Psoas muscle (tissue), 7 donors: ENCODE measurements at regions not wholly inside any gene's neighbourhood (a gene's known extent, or its start where the extent isn't known, plus 50 kb on each side); places are given as distances from the start of the nearest gene placed in this dataset.

Experiments used
- ATAC-seq, 4 donors: fragments of 200-7000 bp; cut with Tn5 transposase; one replicate each; pipeline ENCODE4 v1.9.1; 2020; ENCODE audit warnings: moderate library complexity in 3 of 4, mild to moderate bottlenecking in 2 of 4
- DNase-seq, 2 donors: peaks; one replicate each; pipeline ENCODE4 v3.0.0-alpha.2; 2020
- H3K27ac ChIP-seq: fragments of 200-600 bp; one replicate; pipeline ENCODE4 v1.8.0; 2022
- H3K27me3 ChIP-seq, 3 donors: fragments of 200-600 bp in 1 of 3; one replicate each; pipeline versions ENCODE4 v1.6.1 to v1.8.0; 2013 to 2022; ENCODE audit warnings: low read length in 2 of 3, mild to moderate bottlenecking in 2 of 3, moderate library complexity in 1 of 3; ENCODE audit not compliant: insufficient read depth in 3 of 3
- H3K36me3 ChIP-seq, 2 donors: fragments of 200-600 bp in 1 of 2; one replicate each; pipeline versions ENCODE4 v1.6.1 to v1.8.0; 2013 to 2022; ENCODE audit warnings: low read depth in 1 of 2, mild to moderate bottlenecking in 1 of 2, moderate library complexity in 1 of 2; ENCODE audit not compliant: insufficient read depth in 1 of 2
- H3K4me1 ChIP-seq: fragments of 200-600 bp; one replicate; pipeline ENCODE4 v1.8.0; 2022
- H3K4me3 ChIP-seq: fragments of 200-600 bp; one replicate; pipeline ENCODE4 v1.8.0; 2022; ENCODE audit warnings: mild to moderate bottlenecking
- H3K9me3 ChIP-seq: fragments of 200-600 bp; one replicate; pipeline ENCODE4 v1.8.0; 2022
- CTCF ChIP-seq: fragments of 200-600 bp; IDR thresholded peaks from one replicate; pipeline ENCODE4 v1.8.0; 2022; ENCODE audit warnings: antibody characterized with exemption
- WGBS, 3 donors: extraction: QIAGEN DNeasy Blood & Tissue Kit; methylation state at CpG; one replicate each; pipeline versions ENCODE4 v1.1.6 to v1.1.7; 2013; 5-methylcytosine and 5-hydroxymethylcytosine counted together
- intact Hi-C, 2 donors: fragments of 100-400 bp; cut with DNase I; formaldehyde crosslinking; loops; one replicate each; pipeline versions ENCODE4 v1.11.0 to v1.14.2; 2022
- donor health status: healthy with polysubstance abuse.
- donor health status: DM: no; HTN: no; CAD: no; lungs with moderate emphysema.
- donor health status: Bipolar disorder and iron deficiency.
- donor health status: healthy.
- donor health status: DM: yes; HTN: yes; CAD: no.
- donor health status: DM: no; HTN: no; CAD: no.
- donor health status: DM: yes; HTN: yes; CAD: no.

DNA sequence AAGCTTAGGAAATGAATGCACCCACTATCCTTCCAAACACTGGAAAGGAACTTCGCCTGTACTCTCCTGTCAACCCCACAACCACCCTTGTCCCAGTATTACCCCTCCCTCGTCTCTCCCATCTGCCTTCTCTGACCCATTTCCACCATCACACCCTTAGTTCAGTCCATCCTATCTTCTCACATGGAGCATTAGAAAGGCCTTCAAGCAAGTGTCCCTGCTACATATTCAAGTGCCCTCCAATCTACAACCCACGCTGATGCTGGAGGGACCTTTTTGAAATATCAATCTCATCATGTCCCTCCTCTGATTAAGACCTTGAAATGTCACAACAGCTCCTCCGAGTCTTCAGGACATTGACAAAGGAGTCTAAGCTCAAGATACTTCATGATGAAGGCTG is 133.8 kb upstream of the CCL2 start:
- Histone ChIP-seq H3K27me3 (peaks cover 0 to 29% (median 6%) of the 10 kb centered on the region in 3 donors), H3K4me3 (no peak overlapping the region), H3K4me1 (no peaks in the 10 kb centered on the region), H3K36me3 (no peaks in the 10 kb centered on the region), H3K27ac (no peak overlapping the region), H3K9me3 (no peaks in the 10 kb centered on the region)
- no peak for DNase-seq
- TF ChIP-seq CTCF = no peak
- WGBS, 3 donors = 74 to 81% (median 79%) methylated on average over 4 of the region's 4 CpGs
- intact Hi-C loops = no loop called here
- ATAC-seq = no peak

GRCh38 chr17:34122515-34122914 is 132.6 kb upstream of the CCL2 start:
- intact Hi-C loops = no loop called here
- no peak overlapping the region for H3K4me3 ChIP-seq
- no peak for TF ChIP-seq CTCF
- H3K36me3 ChIP-seq = no peaks in the 10 kb centered on the region
- WGBS, 3 donors = 62 to 83% (median 75%) methylated on average over 2 of the region's 2 CpGs
- DNase-seq = no peak
- H3K4me1 ChIP-seq = no peaks in the 10 kb centered on the region
- no peak overlapping the region for H3K27ac ChIP-seq
- ATAC-seq = no peak
- H3K27me3 ChIP-seq = peaks cover 2 to 31% (median 6%) of the 10 kb centered on the region in 3 donors
- no peaks in the 10 kb centered on the region for H3K9me3 ChIP-seq

- 86 to 89% (median 86%) methylated on average over 6 of the region's 6 CpGs for WGBS, 3 donors
- H3K27me3 ChIP-seq = peaks cover 2 to 41% (median 4%) of the 10 kb centered on the region in 3 donors
- no peak for ATAC-seq
Measured at GRCh38 chr17:34125010-34125409, 130.1 kb upstream of the CCL2 start.

GRCh38 chr17:34125921-34126320 is 129.2 kb upstream of the CCL2 start:
- 85 to 94% (median 87%) methylated on average over 3 of the region's 3 CpGs for WGBS, 3 donors
- ATAC-seq (no peak), DNase-seq (no peak)
- no peak for TF ChIP-seq CTCF
- H3K27ac ChIP-seq = no peak overlapping the region
- H3K27me3 ChIP-seq = peaks cover 0 to 41% (median 2%) of the 10 kb centered on the region in 3 donors
- intact Hi-C loops = no loop called here
- H3K36me3 ChIP-seq = no peaks in the 10 kb centered on the region
- H3K4me3 ChIP-seq = no peak overlapping the region
- no peaks in the 10 kb centered on the region for H3K4me1 ChIP-seq
- no peaks in the 10 kb centered on the region for H3K9me3 ChIP-seq

More at GRCh38 chr17:34125010-34125409, 130.1 kb upstream of the CCL2 start:
- DNase-seq = no peak
- Histone ChIP-seq H3K27ac (no peak overlapping the region), H3K36me3 (no peaks in the 10 kb centered on the region), H3K4me1 (no peaks in the 10 kb centered on the region), H3K4me3 (no peak overlapping the region), H3K9me3 (no peaks in the 10 kb centered on the region)
- no peak for TF ChIP-seq CTCF
- intact Hi-C loops = no loop called here

DNA sequence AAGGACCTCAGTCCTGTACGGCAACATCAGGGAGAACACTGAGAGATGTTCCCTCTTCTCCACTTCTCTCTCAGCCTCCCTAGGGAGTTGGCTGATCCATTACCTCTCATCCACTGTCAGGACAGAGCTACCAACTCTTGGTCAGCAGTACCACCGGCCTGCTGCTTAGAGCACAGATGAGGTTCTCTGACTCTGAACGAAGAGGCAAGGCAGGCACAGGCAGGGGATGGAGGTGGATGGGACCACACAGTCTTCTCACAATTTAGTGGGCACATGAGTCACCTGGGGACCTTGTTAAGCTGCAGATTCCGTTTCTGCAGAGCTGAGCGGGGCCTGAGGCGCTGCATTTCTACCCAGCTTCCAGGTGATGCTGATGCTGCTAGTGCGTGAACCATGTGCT is 128.6 kb upstream of the CCL2 start:
- WGBS, 3 donors = 76 to 86% (median 77%) methylated on average over 7 of the region's 7 CpGs
- ATAC-seq = no peak
- Histone ChIP-seq H3K4me3 (no peak overlapping the region), H3K36me3 (no peaks in the 10 kb centered on the region), H3K27me3 (peaks cover 0 to 36% (median 2%) of the 10 kb centered on the region in 3 donors), H3K4me1 (no peaks in the 10 kb centered on the region), H3K27ac (no peak overlapping the region), H3K9me3 (no peaks in the 10 kb centered on the region)
- intact Hi-C loops = no loop called here
- TF ChIP-seq CTCF = no peak
- no peak for DNase-seq
